NT2/D1 (cell line): ENCODE measurements at regions not wholly inside any gene's neighbourhood (a gene's known extent, or its start where the extent isn't known, plus 50 kb on each side); places are given as distances from the start of the nearest gene placed in this dataset.

ENCODE experiments used
- SUZ12 ChIP-seq: IDR thresholded peaks from 2 replicates; pipeline ENCODE4 v1.6.1; 2011; ENCODE audit not compliant: insufficient read length, insufficient read depth; ENCODE audit errors: extremely low read depth
- YY1 ChIP-seq: IDR thresholded peaks from 2 replicates; pipeline ENCODE4 v1.6.1; 2011; ENCODE audit not compliant: insufficient read length, insufficient read depth
- ZNF274 ChIP-seq: IDR thresholded peaks from 2 replicates; pipeline ENCODE4 v1.6.1; 2011; ENCODE audit warnings: mild to moderate bottlenecking, low read depth, low read length

- no peak for TF ChIP-seq ZNF274
- TF ChIP-seq YY1 = no peak
- TF ChIP-seq SUZ12 = no peak
Measured at GRCh38 chr5:98583586-98583985, 189.9 kb upstream of the RGMB start.
